IPS DF 19.7 (cell line): ENCODE measurements at regions not wholly inside any gene's neighbourhood (a gene's known extent, or its start where the extent isn't known, plus 50 kb on each side); places are given as distances from the start of the nearest gene placed in this dataset.
"Not testable (repeated sequence)": the region's sequence is repeated elsewhere in the genome, so short reads cannot be mapped to it uniquely, and the experiment has no call there.

Experiments used
- DNase-seq: peaks from one replicate; pipeline ENCODE4 v3.0.0-alpha.2; 2013; ENCODE audit warnings: low read depth, low spot score

GRCh38 chr12:107826276-107826675 lies 51.8 kb downstream of the ASCL4 start:
- no peak for DNase-seq

DNA sequence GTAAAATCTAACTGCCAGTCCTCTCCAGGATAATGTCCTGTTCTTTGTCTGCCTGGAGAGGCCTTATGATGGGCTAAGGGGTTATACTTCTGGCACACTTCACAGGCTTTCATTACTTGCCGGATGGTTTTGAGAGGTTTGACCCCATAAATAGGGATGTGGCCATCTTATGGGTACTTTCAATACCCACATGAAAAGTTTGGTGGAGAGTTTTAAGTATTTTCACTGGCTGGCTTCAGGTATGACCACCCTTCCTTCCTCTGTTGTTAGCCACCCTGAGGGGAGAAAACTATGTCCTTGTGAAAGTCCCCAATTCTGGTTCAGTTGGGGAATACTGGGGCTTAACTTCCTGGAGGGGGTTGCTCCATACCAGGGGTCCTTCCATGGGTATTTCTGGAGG lies 54.8 kb downstream of the ASCL4 start:
- no peak for DNase-seq

DNA sequence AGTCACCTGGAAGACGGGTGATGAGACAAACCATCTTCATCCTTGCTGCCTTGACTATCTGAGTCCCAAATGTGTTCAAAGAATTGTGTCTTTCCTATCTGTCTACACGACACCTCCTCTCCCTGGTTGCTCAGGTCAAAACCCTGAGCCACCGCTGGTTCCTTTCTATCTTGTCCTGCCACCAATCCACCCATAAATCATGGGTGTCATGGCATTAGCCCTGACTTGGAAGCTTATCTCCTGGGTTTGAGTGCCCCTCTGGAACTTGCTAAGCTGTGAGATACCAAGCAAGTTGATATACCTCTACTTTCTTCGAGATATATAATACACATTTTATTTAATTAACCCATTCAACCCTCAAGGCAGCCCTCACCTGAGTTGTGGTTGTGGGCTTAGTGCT lies 57.9 kb downstream of the ASCL4 start:
- DNase-seq = no peak

- DNase-seq = no peak
Measured at GRCh38 chr12:107840186-107840585, 65.7 kb downstream of the ASCL4 start.

DNA sequence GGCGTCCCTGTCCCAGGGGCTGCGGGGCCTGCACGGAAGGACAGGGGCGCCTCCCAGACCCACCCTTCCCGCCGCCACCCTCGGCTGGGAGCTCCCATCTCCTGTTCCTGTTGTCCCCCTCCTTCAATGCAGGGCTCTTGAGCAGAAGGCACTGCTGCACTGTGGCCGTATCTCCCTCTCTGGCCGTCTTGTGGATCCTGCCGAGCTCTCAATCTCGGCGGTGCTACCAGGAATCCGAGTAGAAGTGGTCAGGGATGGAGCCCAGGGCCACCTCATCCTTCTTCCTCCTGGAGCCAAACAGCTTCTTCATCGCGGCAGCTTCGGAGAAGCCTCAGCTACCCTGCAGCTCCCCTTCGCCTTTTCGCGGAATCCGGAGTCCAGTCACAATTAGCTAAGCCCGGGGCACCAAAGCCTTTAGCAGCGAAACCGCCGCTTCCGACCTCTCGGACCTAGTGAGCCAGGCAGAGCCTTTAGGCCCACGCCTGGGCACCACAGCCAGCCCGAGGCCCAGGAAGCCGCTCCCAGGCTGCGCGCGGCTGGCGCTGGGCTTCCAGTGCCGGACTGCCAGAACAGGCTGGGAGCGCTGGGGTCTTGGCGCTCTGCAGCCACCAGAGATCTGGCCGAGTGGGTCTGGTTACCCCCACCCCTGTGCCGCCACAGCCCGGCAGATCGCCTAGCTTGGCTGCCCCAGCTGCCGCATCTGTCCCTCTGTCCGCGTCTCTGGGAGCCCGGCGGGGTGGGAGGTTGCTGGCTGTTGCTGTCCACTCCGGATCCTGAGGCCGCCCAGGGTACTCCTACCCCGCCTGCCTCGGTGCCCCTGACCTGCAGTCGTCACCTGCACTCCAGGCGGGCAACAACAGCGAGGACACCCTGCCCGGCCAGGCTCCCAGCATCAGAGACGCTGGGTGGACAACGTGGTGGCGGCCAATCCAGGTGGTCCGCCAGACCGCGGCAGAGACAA lies 69.1 kb downstream of the ASCL4 start:
- DNase-seq = no peak

GRCh38 chr12:107844312-107844921 lies 69.9 kb downstream of the ASCL4 start:
- no peak for DNase-seq

DNA sequence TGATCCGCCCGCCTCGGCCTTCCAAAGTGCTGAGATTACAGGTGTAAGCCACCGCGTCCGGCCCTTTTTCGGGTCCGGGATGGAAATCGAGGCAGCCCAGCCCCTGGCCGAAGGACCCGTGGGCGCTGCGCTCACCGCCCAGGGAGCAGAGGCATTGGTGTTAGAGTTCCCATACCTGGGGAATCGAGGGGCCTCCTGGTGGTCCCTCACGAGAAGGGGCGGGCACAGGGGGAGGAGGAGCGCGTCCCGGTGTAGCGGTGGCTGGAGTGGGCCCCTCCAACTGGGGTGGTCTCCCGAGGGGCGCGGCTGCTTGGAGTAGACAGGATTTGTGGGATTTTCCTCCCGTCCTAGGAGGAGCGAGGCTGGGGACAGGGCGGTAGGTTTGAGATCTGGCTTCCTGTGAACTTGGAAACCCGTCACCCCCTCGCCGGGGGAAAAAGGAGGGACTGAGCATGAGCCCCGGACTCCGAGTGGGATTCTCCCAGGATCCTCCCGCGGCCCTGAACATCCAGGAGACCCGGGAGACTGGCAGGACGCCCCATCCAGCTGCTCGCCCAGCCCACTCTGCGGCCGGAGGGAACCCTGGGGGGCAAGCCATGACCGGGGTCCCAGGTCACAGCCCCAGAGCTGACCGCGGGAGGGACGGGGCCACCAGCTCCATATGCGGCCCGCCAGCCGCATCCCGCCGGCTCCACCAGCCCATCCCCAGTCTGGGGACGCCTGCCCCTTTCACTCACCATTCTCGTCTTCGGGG lies 70.9 kb downstream of the ASCL4 start:
- DNase-seq = no peak

DNA sequence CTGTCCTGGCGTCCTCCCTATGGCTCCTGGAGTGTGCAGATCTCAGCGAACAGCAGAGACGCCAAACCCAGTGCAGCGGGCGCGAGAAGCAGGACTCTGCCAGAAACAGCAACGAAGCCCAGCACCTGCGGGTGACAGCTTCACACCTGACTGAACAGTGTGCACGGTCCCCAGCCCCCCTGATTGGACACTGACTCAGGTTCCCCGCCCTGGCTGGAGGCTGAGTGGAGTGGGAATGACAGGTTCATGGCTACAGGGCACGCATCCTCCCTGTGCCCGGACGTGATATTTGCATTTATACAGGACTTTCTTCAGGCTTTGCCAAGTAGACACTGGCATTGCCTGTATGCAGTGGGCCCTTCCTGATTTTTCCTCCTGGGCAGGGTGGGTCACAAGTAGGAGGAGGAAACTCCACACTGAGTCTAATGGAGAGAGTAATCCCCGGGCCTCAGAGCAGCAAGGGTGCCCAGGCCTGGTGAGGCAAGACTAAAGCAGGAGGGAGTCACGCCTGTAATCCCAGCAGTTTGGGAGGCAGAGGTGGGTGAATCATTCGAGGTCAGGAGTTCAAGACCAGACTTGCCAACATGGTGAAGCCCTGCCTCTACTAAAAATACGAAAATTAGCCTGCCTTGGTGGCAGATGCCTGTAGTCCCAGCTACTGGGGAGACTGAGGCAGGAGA lies 71.6 kb downstream of the ASCL4 start:
- DNase-seq = no peak

DNA sequence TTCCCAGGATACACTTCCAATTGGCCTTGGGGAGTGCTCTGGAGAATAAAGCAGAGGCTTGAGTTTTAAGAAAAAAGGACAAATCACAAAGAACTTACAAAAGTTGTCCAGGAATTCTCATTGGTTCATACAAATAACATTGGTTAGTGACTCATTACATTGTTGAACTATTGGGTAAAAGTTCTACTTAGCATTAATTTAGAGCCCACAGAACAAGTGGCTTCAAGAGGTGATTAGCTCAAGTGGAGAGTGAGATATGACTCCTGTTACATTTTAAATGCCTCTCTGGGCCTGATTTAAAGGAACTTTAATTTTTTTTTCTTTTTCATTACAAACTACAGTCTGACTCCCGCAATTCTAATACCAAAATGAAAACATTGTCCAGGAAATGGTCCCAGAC lies 72.9 kb downstream of the ASCL4 start:
- no peak for DNase-seq

DNA sequence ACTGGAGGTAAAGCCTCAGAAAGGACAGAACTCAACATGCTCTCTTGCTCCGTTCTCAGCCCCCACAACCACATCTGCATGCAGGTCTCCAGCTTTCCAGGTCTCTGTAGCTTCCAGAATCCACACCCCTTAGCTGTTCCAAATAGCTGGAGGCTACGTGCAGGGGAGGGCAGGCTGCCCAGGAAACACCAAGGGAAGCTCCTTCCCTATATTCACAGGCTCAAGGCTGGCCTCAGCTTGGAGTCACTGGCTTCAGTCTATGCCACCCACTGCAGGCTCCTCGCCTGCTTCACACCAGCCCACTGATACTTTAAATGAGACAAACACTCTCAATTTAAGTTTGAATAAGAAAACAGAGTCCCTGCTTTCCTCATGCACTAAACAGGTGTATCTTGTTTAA lies 73.3 kb downstream of the ASCL4 start:
- DNase-seq = no peak

DNA sequence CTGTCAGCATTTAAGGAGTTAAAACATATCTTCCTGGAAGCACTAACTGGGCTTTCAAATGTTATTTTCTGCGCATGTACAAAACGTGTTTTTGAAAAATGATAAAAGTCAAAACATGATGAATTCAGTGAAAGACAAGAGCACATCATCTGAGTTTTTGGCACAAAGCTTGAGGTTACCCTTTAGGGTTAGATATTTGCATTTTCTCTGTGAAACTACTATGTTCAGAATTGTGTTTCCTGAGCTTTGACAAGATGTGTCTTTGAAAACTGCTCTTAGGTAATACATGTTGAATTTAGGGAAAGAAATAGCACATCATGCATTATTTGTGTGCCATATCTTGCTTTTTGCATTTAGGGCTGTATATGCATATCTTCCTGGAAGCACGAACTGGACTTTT lies 79.0 kb downstream of the ASCL4 start:
- DNase-seq = no peak

DNA sequence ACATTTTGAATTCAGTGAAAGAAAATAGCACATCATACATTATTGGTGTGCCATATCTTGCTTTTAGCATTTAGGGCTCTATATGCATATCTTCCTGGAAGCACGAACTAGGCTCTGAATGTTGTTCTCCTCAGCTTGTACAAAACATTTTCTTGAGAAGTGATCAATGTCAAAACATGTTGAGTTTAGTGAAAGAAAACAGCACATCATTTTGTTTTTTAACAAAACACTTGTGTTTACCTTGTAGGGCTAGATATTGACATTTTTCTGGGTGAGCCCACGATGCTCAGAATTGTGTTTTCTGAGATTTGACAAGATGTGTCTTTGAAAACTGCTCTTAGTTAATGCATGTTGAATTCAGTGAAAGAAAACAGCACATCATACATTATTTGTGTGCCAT lies 81.0 kb downstream of the ASCL4 start:
- DNase-seq = no peak

DNA sequence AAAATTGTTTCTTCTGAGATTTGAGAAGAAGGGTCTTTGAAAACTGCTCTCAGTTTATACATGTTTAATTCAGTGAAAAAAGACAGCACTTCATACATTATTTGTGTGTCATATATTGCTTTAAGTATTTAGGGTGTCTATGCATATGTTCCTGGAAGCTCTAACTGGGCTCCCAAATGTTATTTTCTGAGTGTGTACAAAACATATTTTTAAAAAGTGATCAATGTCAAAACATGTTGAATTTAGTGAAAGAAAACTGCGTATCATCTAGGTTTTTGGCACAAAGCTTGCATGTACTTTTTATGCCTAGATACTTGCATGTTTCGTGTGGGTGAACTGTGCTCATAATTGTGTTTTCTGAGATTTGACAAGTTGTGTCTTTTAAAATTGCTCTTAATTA lies 81.6 kb downstream of the ASCL4 start:
- DNase-seq = no peak

- no peak for DNase-seq
Measured at GRCh38 chr12:107857191-107857590, 82.7 kb downstream of the ASCL4 start.

- DNase-seq = no peak
Measured at GRCh38 chr12:107859367-107859766, 84.9 kb downstream of the ASCL4 start.

DNA sequence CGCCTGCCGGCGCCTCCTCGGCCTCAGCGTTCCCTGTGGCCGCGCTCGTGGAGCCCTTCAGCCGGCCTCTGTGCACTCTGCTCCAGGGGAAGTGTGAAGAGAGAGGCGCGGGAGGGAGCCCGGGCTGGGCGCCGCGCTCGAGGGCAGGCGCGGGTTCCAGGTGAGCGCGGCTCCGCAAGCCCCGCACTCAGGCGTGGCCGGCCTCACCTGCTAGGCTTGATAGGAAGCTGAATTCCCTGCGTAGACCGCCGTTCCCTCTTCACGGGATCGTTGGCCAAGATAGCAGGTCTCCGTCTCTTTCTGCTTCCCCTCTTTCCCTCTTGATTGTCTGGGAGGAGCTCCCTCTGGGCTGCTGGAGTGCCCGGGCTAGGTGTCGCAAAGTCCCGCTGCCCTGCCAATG lies 89.7 kb downstream of the ASCL4 start:
- DNase-seq = no peak

DNA sequence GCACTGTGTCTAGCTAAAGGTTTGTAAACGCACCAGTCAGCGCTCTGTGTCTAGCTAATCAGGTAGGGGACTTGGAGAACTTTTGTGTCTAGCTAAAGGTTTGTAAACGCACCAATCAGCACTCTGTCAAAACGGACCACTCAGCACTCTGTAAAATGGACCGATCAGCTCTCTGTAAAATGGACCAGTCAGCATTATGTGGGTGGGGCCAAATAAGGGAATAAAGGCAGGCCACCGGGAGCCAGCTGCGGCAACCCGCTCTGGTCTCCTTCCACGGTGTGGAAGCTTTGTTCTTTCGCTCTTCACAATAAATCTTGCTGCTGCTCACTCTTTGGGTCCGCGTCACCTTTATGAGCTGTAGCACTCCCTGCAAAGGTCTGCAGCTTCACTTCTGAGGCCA lies 90.2 kb downstream of the ASCL4 start:
- DNase-seq = not testable (repeated sequence)

DNA sequence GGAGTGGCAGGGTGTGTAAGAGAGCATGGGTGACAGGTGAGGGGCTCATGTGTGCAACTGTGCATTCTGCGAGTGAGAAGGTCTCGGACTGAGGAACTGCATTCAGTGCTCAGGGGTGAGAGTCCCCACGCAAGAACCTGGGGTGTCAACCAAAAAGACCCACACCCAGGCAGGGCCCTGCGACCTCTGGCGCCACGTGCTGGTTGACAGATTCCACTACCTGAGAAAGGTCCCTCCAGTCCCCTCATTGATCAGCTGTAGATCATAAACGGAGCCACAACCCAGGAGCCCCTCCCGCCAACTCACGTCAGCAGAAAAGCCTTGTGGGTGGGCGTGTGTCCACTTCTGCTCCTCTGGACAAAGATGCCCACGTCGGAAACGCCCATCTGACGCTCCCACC lies 98.7 kb downstream of the ASCL4 start:
- no peak for DNase-seq

- DNase-seq = no peak
Measured at GRCh38 chr12:107875786-107876185, 101.3 kb downstream of the ASCL4 start.

DNA sequence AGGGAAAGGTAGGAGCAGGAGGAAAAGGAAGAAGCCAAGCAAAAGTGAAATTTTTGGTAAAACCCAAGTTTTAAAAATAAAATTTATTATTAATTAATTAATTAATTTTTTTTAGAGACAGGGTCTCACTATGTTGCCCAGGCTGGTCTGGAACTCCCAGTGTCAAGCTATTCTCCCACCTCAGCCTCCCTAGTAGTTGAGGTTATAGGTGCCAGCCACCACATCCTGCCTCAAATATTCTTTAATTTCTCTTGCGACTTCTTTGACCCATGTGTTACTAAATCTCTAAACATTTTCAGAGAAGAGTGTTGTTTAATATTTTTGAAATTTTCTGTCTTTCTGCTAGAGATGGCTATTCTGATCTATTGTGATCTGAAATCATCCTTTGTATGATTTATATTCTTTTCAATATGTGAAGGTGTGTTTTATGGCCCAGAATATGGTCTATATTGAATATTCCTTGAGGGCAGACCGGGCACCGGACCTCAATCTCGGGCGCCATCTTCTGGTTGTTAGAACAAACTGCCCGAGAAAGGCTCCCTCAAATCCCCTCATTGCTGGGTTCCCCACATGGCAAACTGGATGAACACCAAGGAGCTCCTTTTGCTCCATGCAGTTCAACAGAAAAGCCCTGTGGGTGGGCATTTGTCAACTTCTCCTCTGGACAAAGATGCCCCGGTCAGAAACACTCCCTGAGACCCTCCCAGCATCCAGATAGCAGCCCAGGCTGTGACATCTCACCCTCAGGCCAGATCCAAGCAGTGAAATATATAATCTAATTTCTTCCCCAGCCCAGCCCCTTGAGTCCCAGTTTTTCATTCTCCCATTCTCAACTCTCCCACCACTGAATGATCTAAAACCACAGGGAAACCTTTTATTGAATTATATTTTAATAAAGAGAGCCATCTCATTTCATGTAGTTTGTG lies 110.5 kb downstream of the ASCL4 start:
- DNase-seq = no peak

- DNase-seq = no peak
Measured at GRCh38 chr12:107888789-107889188, 114.3 kb downstream of the ASCL4 start.
